ENCODE measurements at regions not wholly inside any gene's neighbourhood (a gene's known extent, or its start where the extent isn't known, plus 50 kb on each side); places are given as distances from the start of the nearest gene placed in this dataset.

DNA sequence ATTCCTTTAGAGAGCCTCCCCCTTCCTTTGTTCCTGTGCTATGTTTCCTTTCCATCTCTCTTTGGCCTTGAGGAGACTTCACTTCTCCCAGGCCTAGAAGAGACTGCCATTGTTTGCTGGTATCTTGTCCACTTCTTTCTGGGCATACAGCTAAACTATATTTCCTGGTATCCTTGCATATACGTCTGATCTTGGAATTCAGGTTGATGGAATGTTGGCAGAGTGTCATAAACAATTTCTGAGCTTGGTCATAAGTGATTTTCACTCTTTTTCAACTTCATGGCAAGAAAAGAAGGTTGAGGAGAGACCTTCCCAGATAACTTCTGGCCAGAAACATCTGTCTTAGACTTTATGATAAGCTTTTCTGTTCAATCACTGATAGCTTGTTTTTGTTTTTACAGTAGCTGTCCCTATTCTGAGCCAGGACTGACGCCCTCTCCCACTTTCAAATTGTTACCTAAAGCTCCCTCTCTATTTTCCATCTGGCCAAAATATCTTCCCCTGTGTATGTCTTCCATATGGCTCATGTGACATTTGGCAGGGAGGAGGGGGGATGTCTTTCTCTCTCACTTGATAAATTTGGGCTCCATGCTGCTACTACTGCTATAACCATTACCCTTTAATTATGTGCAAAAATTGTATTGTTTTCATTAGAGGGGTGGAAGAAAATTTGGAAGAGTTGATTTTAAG lies 457.0 kb downstream of the ADAMTS20 start:
- no peaks in the 10 kb centered on the region for H3K36me3 Mint-ChIP-seq (ENCODE audit: insufficient read depth, unreplicated experiment)
- no peaks in the 10 kb centered on the region for H3K4me1 Mint-ChIP-seq (ENCODE audit: insufficient read depth, unreplicated experiment)
- H3K27ac Mint-ChIP-seq (ENCODE audit: low read depth, unreplicated experiment) = no peak overlapping the region
- BruUV-seq (replicated peaks) = no TSS peak
- POLR2A ChIA-PET = interaction anchor here (1.3 kb wide), 1 partner anchor 54 kb away, joined by 3 read pairs; no protein-coding TSS in a partner anchor
- H3K27me3 Mint-ChIP-seq (ENCODE audit: insufficient read depth, unreplicated experiment) = no peaks in the 10 kb centered on the region
- TF ChIP-seq, protein P1, sequence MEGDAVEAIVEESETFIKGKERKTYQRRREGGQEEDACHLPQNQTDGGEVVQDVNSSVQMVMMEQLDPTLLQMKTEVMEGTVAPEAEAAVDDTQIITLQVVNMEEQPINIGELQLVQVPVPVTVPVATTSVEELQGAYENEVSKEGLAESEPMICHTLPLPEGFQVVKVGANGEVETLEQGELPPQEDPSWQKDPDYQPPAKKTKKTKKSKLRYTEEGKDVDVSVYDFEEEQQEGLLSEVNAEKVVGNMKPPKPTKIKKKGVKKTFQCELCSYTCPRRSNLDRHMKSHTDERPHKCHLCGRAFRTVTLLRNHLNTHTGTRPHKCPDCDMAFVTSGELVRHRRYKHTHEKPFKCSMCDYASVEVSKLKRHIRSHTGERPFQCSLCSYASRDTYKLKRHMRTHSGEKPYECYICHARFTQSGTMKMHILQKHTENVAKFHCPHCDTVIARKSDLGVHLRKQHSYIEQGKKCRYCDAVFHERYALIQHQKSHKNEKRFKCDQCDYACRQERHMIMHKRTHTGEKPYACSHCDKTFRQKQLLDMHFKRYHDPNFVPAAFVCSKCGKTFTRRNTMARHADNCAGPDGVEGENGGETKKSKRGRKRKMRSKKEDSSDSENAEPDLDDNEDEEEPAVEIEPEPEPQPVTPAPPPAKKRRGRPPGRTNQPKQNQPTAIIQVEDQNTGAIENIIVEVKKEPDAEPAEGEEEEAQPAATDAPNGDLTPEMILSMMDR (IDR thresholded peaks at IDR 0.05; ENCODE audit: unreplicated experiment) = no peak
- no peak for DNase-seq (ENCODE audit: unreplicated experiment)
- peaks cover 8% of the 10 kb centered on the region for H3K9me3 Mint-ChIP-seq (ENCODE audit: unreplicated experiment)
- CTCF ChIA-PET = interaction anchor here (0.6 to 0.9 kb wide), 3 partner anchors 9 to 188 kb away, joined by 3 to 4 read pairs (median 3); no protein-coding TSS in a partner anchor
- intact Hi-C loops (cut with micrococcal nuclease) = no loop called here
- H3K4me3 Mint-ChIP-seq (ENCODE audit: unreplicated experiment) = no peak overlapping the region

DNA sequence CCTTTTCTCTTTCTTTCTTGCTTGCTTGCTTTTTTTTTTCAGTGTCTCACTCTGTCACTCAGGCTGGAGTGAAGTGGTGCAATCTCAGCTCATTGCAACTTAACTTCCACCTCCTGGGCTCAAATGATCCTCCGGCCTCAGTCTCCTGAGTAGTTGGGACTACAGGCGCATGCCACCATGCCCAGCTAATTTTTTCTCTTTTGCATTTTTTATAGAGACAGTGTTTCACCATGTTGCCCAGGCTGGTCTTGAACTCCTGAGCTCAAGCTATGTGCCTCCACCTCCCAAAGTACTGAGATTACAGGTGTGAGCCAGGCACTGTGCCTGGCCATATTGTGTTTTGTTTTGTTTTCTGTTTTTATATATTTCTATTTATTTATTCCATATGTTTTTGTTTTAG lies 461.0 kb downstream of the ADAMTS20 start:
- no peaks in the 10 kb centered on the region for H3K36me3 Mint-ChIP-seq (ENCODE audit: insufficient read depth, unreplicated experiment)
- ChIA-PET CTCF (no interaction called here), POLR2A (interaction anchor here (1.2 kb wide), 1 partner anchor 9 kb away, joined by 5 read pairs; no protein-coding TSS in a partner anchor)
- TF ChIP-seq, protein P1 (IDR thresholded peaks at IDR 0.05; ENCODE audit: unreplicated experiment) = no peak
- no peak overlapping the region for H3K27ac Mint-ChIP-seq (ENCODE audit: low read depth, unreplicated experiment)
- no peaks in the 10 kb centered on the region for H3K4me1 Mint-ChIP-seq (ENCODE audit: insufficient read depth, unreplicated experiment)
- DNase-seq (ENCODE audit: unreplicated experiment) = no peak
- intact Hi-C loops (cut with micrococcal nuclease) = no loop called here
- no TSS peak for BruUV-seq (replicated peaks)
- H3K27me3 Mint-ChIP-seq (ENCODE audit: insufficient read depth, unreplicated experiment) = no peaks in the 10 kb centered on the region
- peaks cover 20% of the 10 kb centered on the region for H3K9me3 Mint-ChIP-seq (ENCODE audit: unreplicated experiment)
- no peak overlapping the region for H3K4me3 Mint-ChIP-seq (ENCODE audit: unreplicated experiment)

DNA sequence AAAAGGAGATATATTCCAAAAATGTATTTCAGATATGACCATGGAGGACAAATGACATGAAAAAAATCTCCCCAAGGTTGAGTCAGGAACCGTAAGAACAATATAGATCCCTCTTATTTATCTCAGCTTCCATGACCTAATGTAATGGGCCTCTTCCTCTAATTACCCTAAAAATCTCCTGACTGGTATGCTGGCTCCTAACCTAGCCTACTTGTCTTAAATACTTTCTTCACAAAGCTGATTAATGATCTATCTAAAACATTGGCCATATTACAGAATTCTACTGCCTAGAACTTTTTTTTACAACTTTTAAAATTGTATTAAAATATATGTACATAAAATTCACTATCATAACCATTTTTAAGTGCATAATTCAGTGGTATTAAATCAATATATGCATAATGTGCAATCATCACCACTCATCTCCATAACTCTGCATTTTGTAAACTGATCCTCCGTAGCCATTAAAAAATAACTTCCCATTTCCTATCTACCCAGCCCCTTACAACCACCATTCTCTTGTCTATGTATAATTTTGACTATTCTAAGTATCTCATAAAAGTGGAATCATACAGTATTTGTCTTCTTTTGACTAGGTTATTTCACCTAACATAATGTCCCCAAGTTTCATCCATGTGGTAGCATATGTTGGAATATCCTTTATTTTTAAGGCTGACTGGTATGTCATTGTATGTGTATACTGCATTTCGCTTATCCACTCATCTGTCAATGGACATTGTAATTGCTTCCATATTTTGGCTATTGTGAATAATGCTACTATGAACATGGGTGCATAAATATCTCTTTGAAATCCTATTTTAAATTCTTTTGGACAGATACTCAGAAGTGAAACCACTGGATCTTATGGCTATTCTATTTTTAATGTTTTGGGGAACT lies 464.6 kb downstream of the ADAMTS20 start:
- ChIA-PET CTCF (no interaction called here), POLR2A (no interaction called here)
- TF ChIP-seq, protein P1 (IDR thresholded peaks at IDR 0.05; ENCODE audit: unreplicated experiment) = no peak
- BruUV-seq (replicated peaks) = no TSS peak
- intact Hi-C loops (cut with micrococcal nuclease) = no loop called here
- no peaks in the 10 kb centered on the region for H3K4me1 Mint-ChIP-seq (ENCODE audit: insufficient read depth, unreplicated experiment)
- H3K4me3 Mint-ChIP-seq (ENCODE audit: unreplicated experiment) = no peak overlapping the region
- H3K9me3 Mint-ChIP-seq (ENCODE audit: unreplicated experiment) = peaks cover 29% of the 10 kb centered on the region
- H3K27ac Mint-ChIP-seq (ENCODE audit: low read depth, unreplicated experiment) = no peak overlapping the region
- no peaks in the 10 kb centered on the region for H3K27me3 Mint-ChIP-seq (ENCODE audit: insufficient read depth, unreplicated experiment)
- no peaks in the 10 kb centered on the region for H3K36me3 Mint-ChIP-seq (ENCODE audit: insufficient read depth, unreplicated experiment)
- DNase-seq (ENCODE audit: unreplicated experiment) = no peak

DNA sequence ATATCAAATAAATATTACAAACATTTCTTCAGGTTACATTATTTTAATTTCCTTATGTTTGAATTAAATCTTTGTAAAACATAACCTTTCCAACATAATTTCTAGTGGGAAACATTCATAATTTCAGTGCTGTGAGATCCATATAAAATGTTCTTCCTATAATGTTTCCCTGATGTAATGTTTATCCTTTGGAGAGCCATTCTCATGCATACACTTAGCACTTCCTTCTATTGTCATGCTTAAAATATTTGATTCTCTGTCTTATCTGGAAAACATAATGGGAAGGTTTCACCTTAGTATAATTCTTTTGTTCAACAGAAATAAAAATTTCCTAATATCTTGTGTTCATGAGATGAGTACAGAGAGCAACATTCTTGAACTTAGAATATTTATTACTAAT lies 472.5 kb downstream of the ADAMTS20 start:
- Mint-ChIP-seq H3K4me3 (ENCODE audit: unreplicated experiment) (no peak overlapping the region), H3K36me3 (ENCODE audit: insufficient read depth, unreplicated experiment) (no peaks in the 10 kb centered on the region), H3K27me3 (ENCODE audit: insufficient read depth, unreplicated experiment) (no peaks in the 10 kb centered on the region), H3K4me1 (ENCODE audit: insufficient read depth, unreplicated experiment) (no peaks in the 10 kb centered on the region), H3K9me3 (ENCODE audit: unreplicated experiment) (peaks cover 5% of the 10 kb centered on the region), H3K27ac (ENCODE audit: low read depth, unreplicated experiment) (no peak overlapping the region)
- CTCF ChIA-PET = no interaction called here
- intact Hi-C loops (cut with micrococcal nuclease) = no loop called here
- BruUV-seq (replicated peaks) = no TSS peak
- POLR2A ChIA-PET = no interaction called here
- TF ChIP-seq, protein P1 (IDR thresholded peaks at IDR 0.05; ENCODE audit: unreplicated experiment) = no peak
- DNase-seq (ENCODE audit: unreplicated experiment) = no peak
